ENCODE measurements at regions not wholly inside any gene's neighbourhood (a gene's known extent, or its start where the extent isn't known, plus 50 kb on each side); places are given as distances from the start of the nearest gene placed in this dataset.

DNA sequence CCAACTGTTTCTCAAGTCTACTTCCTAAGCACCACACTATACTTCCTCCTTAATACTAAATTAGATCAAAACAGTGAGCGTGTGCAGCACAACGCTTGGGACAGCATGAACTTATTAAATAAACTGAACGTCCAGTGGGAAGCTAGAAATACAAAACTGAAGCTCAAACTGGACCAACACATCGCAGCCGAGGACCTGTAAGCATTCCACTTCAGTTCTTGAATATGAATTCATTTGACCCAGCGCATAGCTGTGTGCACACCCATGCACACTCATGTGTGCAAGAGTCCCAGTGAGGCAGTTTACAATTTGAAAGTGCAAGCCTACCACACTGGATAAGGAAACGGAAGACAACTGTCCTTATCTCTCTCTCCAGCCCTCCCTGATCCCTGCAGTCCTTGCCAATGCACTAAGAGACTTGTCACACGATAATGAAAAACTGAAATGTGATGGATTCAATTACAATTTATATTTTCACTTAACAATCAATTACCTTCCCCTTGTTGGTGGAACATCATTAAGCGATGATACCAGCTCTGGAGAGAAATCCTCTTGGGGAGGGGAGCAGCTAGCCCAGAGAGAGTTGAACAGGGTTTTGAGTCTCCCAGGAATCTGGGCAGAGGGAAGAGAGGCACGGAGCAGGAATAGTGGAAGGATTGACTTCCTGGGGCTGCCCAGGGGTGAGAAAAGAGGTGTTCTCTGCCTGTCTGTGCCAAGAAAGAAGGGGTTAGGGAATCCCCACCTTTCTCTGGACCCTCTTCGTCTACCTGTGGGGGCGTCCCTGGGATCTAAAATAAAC, 186.5 kb upstream of the KLHL29 start:
- WGBS, 2 experiments (ENCODE audit: extremely low coverage in 2 of 2, insufficient read length in 1 of 2): 87% methylated on average over 4 of the region's 12 CpGs; no CpG with 5 or more reads in 1 of the 2 experiments
- Histone ChIP-seq H3K4me2 (ENCODE audit: low read depth, low read length) (no peak overlapping the region), H4K20me1 (ENCODE audit: insufficient read depth, low read length) (no peaks in the 10 kb centered on the region), H3K27ac (ENCODE audit: insufficient read depth, low read length) (no peak overlapping the region), H3K4me3 (ENCODE audit: insufficient read depth, low read depth, low read length) (no peak overlapping the region), H4K91ac (ENCODE audit: insufficient read depth, low read depth, low read length) (no peak overlapping the region), H3K4me1 (ENCODE audit: control insufficient read depth, insufficient read depth, low read length) (no peaks in the 10 kb centered on the region), H3K4ac (ENCODE audit: low read depth, low read length) (no peak overlapping the region), H2BK120ac (ENCODE audit: low read depth, low read length) (no peak overlapping the region), H3K18ac (ENCODE audit: low read depth, low read length) (no peak overlapping the region), H2AK9ac (replicated peaks; ENCODE audit: low read depth, low read length, poor library complexity) (no peak overlapping the region), H3K14ac (replicated peaks; ENCODE audit: low read depth, low read length) (no peak overlapping the region), H3K36me3 (ENCODE audit: control insufficient read depth, insufficient read depth, low read length) (no peaks in the 10 kb centered on the region), H3K79me1 (ENCODE audit: low read depth in 1 of 2, low read length in 2 of 2) (no peaks in the 10 kb centered on the region), H2BK5ac (ENCODE audit: low read depth, low read length, poor library complexity, severe bottlenecking) (no peak overlapping the region), H3K9ac (ENCODE audit: low read depth, low read length) (no peak overlapping the region), H3K27me3 (ENCODE audit: control insufficient read depth, insufficient read depth, low read length) (no peaks in the 10 kb centered on the region), H2AK5ac (ENCODE audit: low read depth, low read length) (no peak overlapping the region), H2BK15ac (ENCODE audit: low read depth, low read length) (no peak overlapping the region), H3K23ac (ENCODE audit: low read depth, low read length) (no peak overlapping the region), H4K8ac (ENCODE audit: low read depth in 2 of 2, low read length in 2 of 2) (no peak overlapping the region), H2BK20ac (ENCODE audit: low read depth, low read length) (no peak overlapping the region), H4K5ac (ENCODE audit: low read depth, low read length) (no peak overlapping the region), H3K56ac (ENCODE audit: extremely low read depth, insufficient read depth, low read length) (no peak overlapping the region), H3K9me3 (ENCODE audit: control insufficient read depth, insufficient read depth, low read length) (no peaks in the 10 kb centered on the region), H2AFZ (replicated peaks; ENCODE audit: low read length, poor library complexity) (no peak overlapping the region), H3K9me1 (ENCODE audit: insufficient read depth, low read length) (no peaks in the 10 kb centered on the region)
- ATAC-seq (ENCODE audit: low read depth) (no peak), DNase-seq (no peak)
- ChIA-PET POLR2A (ENCODE audit: unreplicated experiment) (no interaction called here), CTCF (interaction anchor here (0.6 to 1.5 kb wide), 4 partner anchors 15 to 1064 kb away, joined by 3 to 5 read pairs (median 4); no protein-coding TSS in a partner anchor)
- in situ Hi-C loops (cut with MboI; ENCODE audit: low sequenced_read_pairs): loop anchor here (5.0 to 10.0 kb wide), 2 partner anchors 266 to 564 kb away; no protein-coding TSS in a partner anchor
- intact Hi-C loops (cut with micrococcal nuclease): loop anchor here (1.0 to 5.0 kb wide), 3 partner anchors 153 to 562 kb away; no protein-coding TSS in a partner anchor
- dilution Hi-C loops (cut with HindIII; ENCODE audit: low sequenced_read_pairs, unreplicated experiment): no loop called here
- BruUV-seq (replicated peaks): no TSS peak
- no peak for TF ChIP-seq FOS (IDR thresholded peaks at IDR 0.05; ENCODE audit: low read depth, low read length)
- no peak for TF ChIP-seq NFE2L2 (IDR thresholded peaks at IDR 0.05; ENCODE audit: low read depth, low read length)
- no peak for TF ChIP-seq CEBPB (IDR thresholded peaks at IDR 0.05; ENCODE audit: low read depth, low read length)
- no peak for TF ChIP-seq RAD21 (IDR thresholded peaks at IDR 0.05; ENCODE audit: low read length)
- TF ChIP-seq CHD1 (IDR thresholded peaks at IDR 0.05; ENCODE audit: low read depth, low read length): no peak
- no peak for TF ChIP-seq CTCF (conservative IDR thresholded peaks at IDR 0.05; ENCODE audit: low read depth, low read length)
- TF ChIP-seq MXI1 (IDR thresholded peaks at IDR 0.05; ENCODE audit: borderline replicate concordance, low read depth, low read length): no peak
- no peak for TF ChIP-seq ELK1 (IDR thresholded peaks at IDR 0.05; ENCODE audit: borderline replicate concordance, low read depth, low read length)
- no peak for TF ChIP-seq RCOR1 (IDR thresholded peaks at IDR 0.05; ENCODE audit: insufficient replicate concordance, low read length)
- no peak for TF ChIP-seq BHLHE40 (IDR thresholded peaks at IDR 0.05; ENCODE audit: low read depth, low read length)
- no peak for TF ChIP-seq MAZ (IDR thresholded peaks at IDR 0.05; ENCODE audit: borderline replicate concordance, low read depth, low read length)
- no peak for TF ChIP-seq RFX5 (IDR thresholded peaks at IDR 0.05; ENCODE audit: low read depth, low read length)
- TF ChIP-seq SMC3 (IDR thresholded peaks at IDR 0.05; ENCODE audit: low read depth, low read length): no peak
- TF ChIP-seq, protein P1, sequence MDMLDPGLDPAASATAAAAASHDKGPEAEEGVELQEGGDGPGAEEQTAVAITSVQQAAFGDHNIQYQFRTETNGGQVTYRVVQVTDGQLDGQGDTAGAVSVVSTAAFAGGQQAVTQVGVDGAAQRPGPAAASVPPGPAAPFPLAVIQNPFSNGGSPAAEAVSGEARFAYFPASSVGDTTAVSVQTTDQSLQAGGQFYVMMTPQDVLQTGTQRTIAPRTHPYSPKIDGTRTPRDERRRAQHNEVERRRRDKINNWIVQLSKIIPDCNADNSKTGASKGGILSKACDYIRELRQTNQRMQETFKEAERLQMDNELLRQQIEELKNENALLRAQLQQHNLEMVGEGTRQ (IDR thresholded peaks at IDR 0.05; ENCODE audit: low read depth, low read length): no peak
- no peak for TF ChIP-seq POLR2A (IDR thresholded peaks at IDR 0.05; ENCODE audit: low read depth, low read length)

Data from IMR-90 (cell line).